ENCODE measurements at regions not wholly inside any gene's neighbourhood (a gene's known extent, or its start where the extent isn't known, plus 50 kb on each side); places are given as distances from the start of the nearest gene placed in this dataset.

GRCh38 chr4:158035662-158036195 lies 137.1 kb downstream of the GASK1B start:
- TF ChIP-seq CTCF (IDR thresholded peaks at IDR 0.05; ENCODE audit: low read depth, low read length) (no peak), EZH2phosphoT487 (IDR thresholded peaks at IDR 0.05; ENCODE audit: low read depth) (no peak)
